Osteoblast (primary cell): ENCODE measurements at regions not wholly inside any gene's neighbourhood (a gene's known extent, or its start where the extent isn't known, plus 50 kb on each side); places are given as distances from the start of the nearest gene placed in this dataset.

ENCODE experiments used
- DNase-seq: peaks from one replicate; pipeline ENCODE4 v3.0.0; 2011; ENCODE audit warnings: low spot score, mixed read lengths; ENCODE audit not compliant: insufficient read length; ENCODE audit errors: missing footprints
- H2AFZ ChIP-seq: 2 replicates; pipeline ENCODE4 v1.6.0; 2011; ENCODE audit warnings: mild to moderate bottlenecking, low read length
- H3K27ac ChIP-seq: 2 replicates; pipeline ENCODE4 v1.5.1; 2011; ENCODE audit warnings: mild to moderate bottlenecking, low read depth, low read length, moderate library complexity
- H3K27me3 ChIP-seq: 2 replicates; pipeline ENCODE4 v1.6.0; 2012; ENCODE audit warnings: mild to moderate bottlenecking, control low read depth, inconsistent platforms, low read length, moderate library complexity; ENCODE audit not compliant: insufficient read depth
- H3K36me3 ChIP-seq: 2 replicates; pipeline ENCODE4 v1.5.1; 2011; ENCODE audit warnings: mild to moderate bottlenecking, low read length, control low read depth, moderate library complexity; ENCODE audit not compliant: insufficient read depth
- H3K4me1 ChIP-seq: 2 replicates; pipeline ENCODE4 v1.5.1; 2011; ENCODE audit warnings: mild to moderate bottlenecking, low read length, control low read depth, moderate library complexity; ENCODE audit not compliant: insufficient read depth
- H3K4me2 ChIP-seq: 2 replicates; pipeline ENCODE4 v1.6.0; 2011; ENCODE audit warnings: mild to moderate bottlenecking, low read length; ENCODE audit not compliant: insufficient read depth
- H3K4me3 ChIP-seq: fragments of 200-600 bp; sonication (generic); 3 replicates; pipeline ENCODE4 v1.5.1; 2012; ENCODE audit warnings: mild to moderate bottlenecking, low read length, inconsistent platforms; ENCODE audit not compliant: insufficient read depth
- H3K79me2 ChIP-seq: 2 replicates; pipeline ENCODE4 v1.6.0; 2012; ENCODE audit warnings: mild to moderate bottlenecking, low read length, control low read depth, inconsistent platforms; ENCODE audit not compliant: insufficient read depth
- H3K9me3 ChIP-seq: 2 replicates; pipeline ENCODE4 v1.5.1; 2011; ENCODE audit warnings: low read depth, low read length, control low read depth
- H4K20me1 ChIP-seq: 2 replicates; pipeline ENCODE4 v1.6.0; 2012; ENCODE audit warnings: mild to moderate bottlenecking, low read length, control low read depth; ENCODE audit not compliant: insufficient read depth
- TF ChIP-seq, protein P1 (sequence below): IDR thresholded peaks from 2 replicates; pipeline ENCODE4 v1.5.1; 2011; ENCODE audit warnings: mild to moderate bottlenecking, low read depth, low read length, moderate library complexity; ENCODE audit errors: extremely low read depth

DNA sequence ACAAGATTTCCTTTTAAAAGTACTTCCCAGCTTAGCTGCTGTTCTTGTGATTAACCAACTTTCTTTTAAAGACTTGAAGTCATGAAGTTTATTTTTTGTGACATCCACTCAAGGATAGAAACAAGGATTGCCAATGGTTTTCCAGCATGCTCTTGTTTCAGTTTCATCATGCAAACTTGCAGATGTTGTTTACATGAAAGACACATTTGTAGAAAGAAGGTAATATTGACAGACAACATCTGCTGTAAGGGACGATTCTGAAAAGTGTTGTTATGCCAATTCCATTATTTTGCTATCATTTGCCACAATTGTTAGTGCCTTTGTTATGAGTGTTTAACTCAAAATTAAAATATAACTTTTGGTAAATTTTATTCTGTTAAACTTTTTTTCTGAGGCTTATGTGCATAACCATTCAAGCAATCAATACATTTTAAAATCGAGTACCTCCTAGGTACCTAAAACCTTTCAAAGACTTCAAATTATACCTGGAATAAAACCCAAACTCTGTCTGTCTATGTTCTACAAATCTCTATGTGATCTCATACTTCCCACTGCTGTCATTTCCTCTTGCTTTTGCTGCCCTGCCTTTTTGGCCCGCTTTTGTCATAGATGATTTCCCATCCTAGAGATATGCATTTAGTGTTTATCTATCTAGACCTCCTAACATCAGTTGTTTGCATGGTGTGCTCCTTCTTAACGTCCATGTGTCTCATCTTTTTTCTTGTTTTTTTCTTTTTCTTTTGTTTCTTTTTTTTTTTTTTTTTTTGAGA is 630.4 kb downstream of the NR2F2 start:
- Histone ChIP-seq H3K9me3 (peaks cover 14% of the 10 kb centered on the region), H3K79me2 (no peaks in the 10 kb centered on the region), H3K4me2 (no peak overlapping the region), H4K20me1 (no peaks in the 10 kb centered on the region), H3K36me3 (no peaks in the 10 kb centered on the region), H3K27ac (no peak overlapping the region), H3K4me3 (no peak overlapping the region), H2AFZ (no peak overlapping the region), H3K27me3 (no peaks in the 10 kb centered on the region), H3K4me1 (no peaks in the 10 kb centered on the region)
- TF ChIP-seq, protein P1, sequence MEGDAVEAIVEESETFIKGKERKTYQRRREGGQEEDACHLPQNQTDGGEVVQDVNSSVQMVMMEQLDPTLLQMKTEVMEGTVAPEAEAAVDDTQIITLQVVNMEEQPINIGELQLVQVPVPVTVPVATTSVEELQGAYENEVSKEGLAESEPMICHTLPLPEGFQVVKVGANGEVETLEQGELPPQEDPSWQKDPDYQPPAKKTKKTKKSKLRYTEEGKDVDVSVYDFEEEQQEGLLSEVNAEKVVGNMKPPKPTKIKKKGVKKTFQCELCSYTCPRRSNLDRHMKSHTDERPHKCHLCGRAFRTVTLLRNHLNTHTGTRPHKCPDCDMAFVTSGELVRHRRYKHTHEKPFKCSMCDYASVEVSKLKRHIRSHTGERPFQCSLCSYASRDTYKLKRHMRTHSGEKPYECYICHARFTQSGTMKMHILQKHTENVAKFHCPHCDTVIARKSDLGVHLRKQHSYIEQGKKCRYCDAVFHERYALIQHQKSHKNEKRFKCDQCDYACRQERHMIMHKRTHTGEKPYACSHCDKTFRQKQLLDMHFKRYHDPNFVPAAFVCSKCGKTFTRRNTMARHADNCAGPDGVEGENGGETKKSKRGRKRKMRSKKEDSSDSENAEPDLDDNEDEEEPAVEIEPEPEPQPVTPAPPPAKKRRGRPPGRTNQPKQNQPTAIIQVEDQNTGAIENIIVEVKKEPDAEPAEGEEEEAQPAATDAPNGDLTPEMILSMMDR: no peak
- no peak for DNase-seq

DNA sequence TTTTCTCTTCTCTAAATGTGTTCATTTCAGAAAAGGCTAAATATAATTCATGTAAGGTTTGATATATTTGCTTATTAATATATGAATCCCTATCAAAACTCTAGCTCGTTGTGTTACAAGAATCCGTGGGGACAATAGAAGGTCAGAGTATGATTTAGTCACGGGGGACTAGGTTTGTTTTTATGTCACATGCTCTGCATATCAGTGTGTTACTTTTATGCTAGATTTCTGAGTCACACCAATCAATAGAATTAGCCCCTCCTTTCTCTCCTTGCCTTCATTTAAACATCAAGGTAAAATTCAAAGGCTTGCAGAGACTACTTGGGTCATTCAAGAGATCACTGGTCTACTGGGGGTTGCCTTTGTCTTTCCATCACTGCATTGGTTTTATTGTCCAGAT is 636.1 kb downstream of the NR2F2 start:
- H3K4me3 ChIP-seq: no peak overlapping the region
- no peak overlapping the region for H3K27ac ChIP-seq
- H3K9me3 ChIP-seq: peaks cover 10% of the 10 kb centered on the region
- no peaks in the 10 kb centered on the region for H4K20me1 ChIP-seq
- H3K4me1 ChIP-seq: no peaks in the 10 kb centered on the region
- H3K36me3 ChIP-seq: no peaks in the 10 kb centered on the region
- H3K27me3 ChIP-seq: no peaks in the 10 kb centered on the region
- TF ChIP-seq, protein P1: no peak
- H2AFZ ChIP-seq: no peak overlapping the region
- DNase-seq: no peak
- no peaks in the 10 kb centered on the region for H3K79me2 ChIP-seq
- no peak overlapping the region for H3K4me2 ChIP-seq

GRCh38 chr15:96969732-96970710 is 639.5 kb downstream of the NR2F2 start:
- DNase-seq: no peak
- no peak overlapping the region for H3K27ac ChIP-seq
- H3K36me3 ChIP-seq: no peaks in the 10 kb centered on the region
- no peak overlapping the region for H3K4me3 ChIP-seq
- no peaks in the 10 kb centered on the region for H3K79me2 ChIP-seq
- H4K20me1 ChIP-seq: no peaks in the 10 kb centered on the region
- H2AFZ ChIP-seq: no peak overlapping the region
- H3K9me3 ChIP-seq: peaks cover 3% of the 10 kb centered on the region
- TF ChIP-seq, protein P1: no peak
- no peaks in the 10 kb centered on the region for H3K27me3 ChIP-seq
- H3K4me2 ChIP-seq: no peak overlapping the region
- H3K4me1 ChIP-seq: no peaks in the 10 kb centered on the region

GRCh38 chr15:96972201-96972600 is 641.7 kb downstream of the NR2F2 start:
- H3K27me3 ChIP-seq: no peaks in the 10 kb centered on the region
- no peaks in the 10 kb centered on the region for H4K20me1 ChIP-seq
- TF ChIP-seq, protein P1: no peak
- no peak overlapping the region for H3K4me3 ChIP-seq
- no peak overlapping the region for H3K4me2 ChIP-seq
- no peak overlapping the region for H3K27ac ChIP-seq
- no peaks in the 10 kb centered on the region for H3K4me1 ChIP-seq
- DNase-seq: no peak
- H2AFZ ChIP-seq: no peak overlapping the region
- H3K36me3 ChIP-seq: no peaks in the 10 kb centered on the region
- H3K9me3 ChIP-seq: no peaks in the 10 kb centered on the region
- H3K79me2 ChIP-seq: no peaks in the 10 kb centered on the region
